ENCODE measurements at regions not wholly inside any gene's neighbourhood (a gene's known extent, or its start where the extent isn't known, plus 50 kb on each side); places are given as distances from the start of the nearest gene placed in this dataset.

DNA sequence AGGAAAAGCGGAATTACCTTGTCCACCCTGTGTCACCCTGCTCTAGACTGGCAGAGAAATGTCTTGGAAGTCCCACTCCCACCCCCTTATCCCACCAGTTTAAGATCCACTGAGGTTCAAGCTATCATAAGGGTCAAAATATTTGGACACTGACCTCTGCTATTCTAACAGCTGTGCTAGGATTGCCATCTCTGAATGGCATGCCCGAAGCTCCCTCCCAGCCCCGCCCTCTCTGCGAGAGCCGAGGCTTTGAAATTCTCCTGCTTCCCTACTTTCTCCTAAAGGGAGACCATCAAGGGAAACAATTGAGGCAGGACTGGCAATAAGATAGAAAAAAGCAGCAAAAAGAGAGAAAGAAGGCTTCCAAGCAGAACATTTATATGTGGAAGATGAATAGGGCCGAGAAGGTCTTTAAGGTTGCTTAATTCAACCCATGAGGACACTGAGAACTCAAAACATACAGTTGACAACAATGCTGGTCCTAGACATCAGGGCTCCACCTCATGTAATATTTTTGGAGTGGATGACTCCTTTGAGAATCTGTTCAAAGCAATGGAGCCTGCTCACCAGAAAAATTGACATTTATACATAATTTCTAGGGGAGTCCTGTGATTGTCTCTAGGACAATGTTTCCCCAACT is 338.7 kb upstream of the F9 start:
- WGBS, result 71% methylated on average over 6 of the region's 6 CpGs
- Histone ChIP-seq H3K9me3 (no peaks in the 10 kb centered on the region), H3K27ac (no peak overlapping the region), H3K36me3 (no peaks in the 10 kb centered on the region), H3K27me3 (no peaks in the 10 kb centered on the region), H3K4me1 (no peaks in the 10 kb centered on the region), H3K4me3 (no peak overlapping the region)
- DNase-seq (ENCODE audit: low spot score in 2 of 2), result no peak
- TF ChIP-seq EP300 (IDR thresholded peaks at IDR 0.05) (no peak), POLR2A (IDR thresholded peaks at IDR 0.05) (no peak), POLR2AphosphoS5 (IDR thresholded peaks at IDR 0.05) (no peak)
- TF ChIP-seq, protein P1, sequence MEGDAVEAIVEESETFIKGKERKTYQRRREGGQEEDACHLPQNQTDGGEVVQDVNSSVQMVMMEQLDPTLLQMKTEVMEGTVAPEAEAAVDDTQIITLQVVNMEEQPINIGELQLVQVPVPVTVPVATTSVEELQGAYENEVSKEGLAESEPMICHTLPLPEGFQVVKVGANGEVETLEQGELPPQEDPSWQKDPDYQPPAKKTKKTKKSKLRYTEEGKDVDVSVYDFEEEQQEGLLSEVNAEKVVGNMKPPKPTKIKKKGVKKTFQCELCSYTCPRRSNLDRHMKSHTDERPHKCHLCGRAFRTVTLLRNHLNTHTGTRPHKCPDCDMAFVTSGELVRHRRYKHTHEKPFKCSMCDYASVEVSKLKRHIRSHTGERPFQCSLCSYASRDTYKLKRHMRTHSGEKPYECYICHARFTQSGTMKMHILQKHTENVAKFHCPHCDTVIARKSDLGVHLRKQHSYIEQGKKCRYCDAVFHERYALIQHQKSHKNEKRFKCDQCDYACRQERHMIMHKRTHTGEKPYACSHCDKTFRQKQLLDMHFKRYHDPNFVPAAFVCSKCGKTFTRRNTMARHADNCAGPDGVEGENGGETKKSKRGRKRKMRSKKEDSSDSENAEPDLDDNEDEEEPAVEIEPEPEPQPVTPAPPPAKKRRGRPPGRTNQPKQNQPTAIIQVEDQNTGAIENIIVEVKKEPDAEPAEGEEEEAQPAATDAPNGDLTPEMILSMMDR (IDR thresholded peaks at IDR 0.05), result no peak

DNA sequence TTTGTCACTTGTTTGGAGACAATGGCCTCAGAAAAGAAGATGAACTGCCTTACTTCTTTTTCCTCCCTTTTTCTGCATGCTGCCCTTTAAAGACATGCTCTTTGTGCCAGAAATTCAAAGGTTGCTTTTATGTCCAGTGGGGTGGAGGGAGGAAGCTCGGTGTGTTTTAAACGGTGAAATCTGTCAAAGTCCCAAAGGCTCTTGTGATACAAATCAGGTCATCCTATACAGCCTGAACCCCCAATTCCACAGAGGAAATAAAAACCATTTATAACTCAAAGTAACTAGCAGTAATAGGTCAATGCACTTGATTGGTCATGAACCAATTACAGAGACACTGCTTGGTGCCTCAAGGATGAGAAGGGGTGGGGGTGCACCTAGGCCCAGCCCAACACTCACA is 339.3 kb upstream of the F9 start:
- Histone ChIP-seq H3K36me3 (no peaks in the 10 kb centered on the region), H3K4me3 (no peak overlapping the region), H3K27me3 (no peaks in the 10 kb centered on the region), H3K27ac (no peak overlapping the region), H3K9me3 (no peaks in the 10 kb centered on the region), H3K4me1 (no peaks in the 10 kb centered on the region)
- WGBS, result 72% methylated on average over 2 of the region's 2 CpGs
- TF ChIP-seq EP300 (IDR thresholded peaks at IDR 0.05), result no peak
- TF ChIP-seq POLR2AphosphoS5 (IDR thresholded peaks at IDR 0.05), result no peak
- TF ChIP-seq, protein P1 (IDR thresholded peaks at IDR 0.05), result no peak
- TF ChIP-seq POLR2A (IDR thresholded peaks at IDR 0.05), result no peak
- no peak for DNase-seq (ENCODE audit: low spot score in 2 of 2)

DNA sequence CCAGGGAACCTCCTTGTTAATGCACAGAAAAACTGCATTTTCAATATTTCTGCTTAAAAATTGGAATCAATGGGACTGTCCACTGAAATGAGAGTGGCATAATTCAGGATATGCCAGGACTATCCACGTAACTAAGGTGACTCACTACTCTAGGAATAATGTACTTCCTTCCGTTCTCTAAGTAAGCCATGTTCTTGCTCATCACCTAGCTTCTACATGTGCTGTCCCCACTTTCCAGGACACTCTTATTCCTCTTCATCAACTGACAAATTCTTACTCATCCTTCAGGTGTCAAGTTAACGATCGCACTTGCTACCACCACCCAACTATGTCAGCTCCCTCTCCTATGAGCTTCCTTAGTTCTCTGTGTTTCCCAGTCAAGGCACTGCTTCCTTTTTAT is 342.8 kb upstream of the F9 start:
- H3K27ac ChIP-seq, result no peak overlapping the region
- no peak overlapping the region for H3K4me3 ChIP-seq
- no peaks in the 10 kb centered on the region for H3K27me3 ChIP-seq
- no peaks in the 10 kb centered on the region for H3K36me3 ChIP-seq
- 84% methylated on average over 4 of the region's 4 CpGs for WGBS
- no peaks in the 10 kb centered on the region for H3K9me3 ChIP-seq
- DNase-seq (ENCODE audit: low spot score in 2 of 2), result no peak
- TF ChIP-seq EP300 (IDR thresholded peaks at IDR 0.05) (no peak), POLR2A (IDR thresholded peaks at IDR 0.05) (no peak), POLR2AphosphoS5 (IDR thresholded peaks at IDR 0.05) (no peak)
- TF ChIP-seq, protein P1 (IDR thresholded peaks at IDR 0.05), result no peak
- no peaks in the 10 kb centered on the region for H3K4me1 ChIP-seq

DNA sequence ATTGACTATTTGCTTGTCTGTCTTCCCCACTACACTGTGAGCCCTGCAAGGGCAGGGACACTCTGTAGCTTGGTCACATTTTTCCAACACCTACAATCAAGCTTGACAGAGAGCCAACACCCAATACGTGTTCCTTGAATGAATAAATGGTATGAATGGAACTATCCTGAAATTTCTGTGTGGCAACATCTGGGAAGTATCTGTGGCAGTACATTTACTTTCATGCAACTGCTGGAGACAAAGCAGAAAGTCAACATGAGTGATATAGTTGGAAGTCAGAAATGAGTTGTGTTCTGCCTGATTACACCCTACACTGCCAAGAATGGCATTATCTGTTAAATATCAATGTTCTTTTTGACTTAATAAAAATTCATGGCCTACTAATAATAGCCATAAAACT is 343.5 kb upstream of the F9 start:
- WGBS, result 25% methylated on average over 1 of the region's 1 CpG
- no peak for DNase-seq (ENCODE audit: low spot score in 2 of 2)
- Histone ChIP-seq H3K9me3 (no peaks in the 10 kb centered on the region), H3K27ac (no peak overlapping the region), H3K4me1 (no peaks in the 10 kb centered on the region), H3K36me3 (no peaks in the 10 kb centered on the region), H3K27me3 (no peaks in the 10 kb centered on the region), H3K4me3 (no peak overlapping the region)
- TF ChIP-seq, protein P1 (IDR thresholded peaks at IDR 0.05), result no peak
- TF ChIP-seq POLR2AphosphoS5 (IDR thresholded peaks at IDR 0.05) (no peak), EP300 (IDR thresholded peaks at IDR 0.05) (no peak), POLR2A (IDR thresholded peaks at IDR 0.05) (no peak)

DNA sequence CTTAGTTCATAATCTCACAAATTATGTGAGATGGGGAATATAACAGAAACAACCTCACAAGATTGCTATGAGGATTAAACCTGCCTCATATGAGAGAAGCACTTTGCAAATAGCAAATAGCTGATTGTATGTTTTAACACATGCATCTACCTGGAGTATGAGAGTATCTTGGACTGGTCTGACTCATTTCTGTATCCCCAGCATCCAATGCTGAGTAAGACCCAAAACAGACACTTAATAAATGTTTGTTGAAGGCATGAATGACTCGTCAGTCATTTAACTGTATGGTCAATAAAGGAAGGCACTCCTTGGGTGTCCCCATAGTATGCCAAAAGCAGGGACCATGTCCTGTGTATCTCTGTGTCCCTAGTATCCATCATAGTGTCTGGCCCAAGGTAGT is 350.9 kb upstream of the F9 start:
- no peaks in the 10 kb centered on the region for H3K4me1 ChIP-seq
- no peaks in the 10 kb centered on the region for H3K9me3 ChIP-seq
- no peak for TF ChIP-seq EP300 (IDR thresholded peaks at IDR 0.05)
- no peak for TF ChIP-seq POLR2A (IDR thresholded peaks at IDR 0.05)
- TF ChIP-seq POLR2AphosphoS5 (IDR thresholded peaks at IDR 0.05), result no peak
- TF ChIP-seq, protein P1 (IDR thresholded peaks at IDR 0.05), result no peak
- no peak overlapping the region for H3K27ac ChIP-seq
- no peaks in the 10 kb centered on the region for H3K27me3 ChIP-seq
- 73% methylated on average over 1 of the region's 1 CpG for WGBS
- H3K4me3 ChIP-seq, result no peak overlapping the region
- H3K36me3 ChIP-seq, result no peaks in the 10 kb centered on the region
- no peak for DNase-seq (ENCODE audit: low spot score in 2 of 2)
